ENCODE measurements at regions not wholly inside any gene's neighbourhood (a gene's known extent, or its start where the extent isn't known, plus 50 kb on each side); places are given as distances from the start of the nearest gene placed in this dataset.

DNA sequence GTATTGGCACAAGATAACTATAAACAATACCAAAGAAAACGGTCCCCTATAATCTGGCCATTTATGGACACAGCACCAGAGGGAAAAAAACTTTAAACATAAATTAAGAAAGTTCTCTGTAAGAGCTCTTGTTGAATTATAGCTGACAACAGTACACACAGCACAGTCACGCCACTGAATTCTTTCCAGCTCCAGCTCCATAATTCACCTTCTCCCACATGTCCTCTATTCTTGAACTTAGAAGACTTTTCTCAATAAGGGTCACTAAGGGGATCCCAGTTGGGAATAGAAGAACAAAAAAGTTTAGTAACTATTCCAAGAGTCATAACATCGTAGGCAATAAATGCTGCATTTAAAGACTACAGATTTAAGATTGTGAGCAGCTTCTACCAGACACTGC is 124.6 kb upstream of the CYP1B1 start:
- Histone ChIP-seq H3K9me3 (ENCODE audit: low read depth, low read length) (no peaks in the 10 kb centered on the region), H3K27ac (no peak overlapping the region), H3K4me3 (no peak overlapping the region), H3K36me3 (ENCODE audit: insufficient read depth, low read length) (no peaks in the 10 kb centered on the region), H3K9ac (ENCODE audit: insufficient read length) (no peak overlapping the region)
- DNase-seq (ENCODE audit: low read depth, low spot score), result no peak
- TF ChIP-seq POLR2AphosphoS5 (IDR thresholded peaks at IDR 0.05; ENCODE audit: borderline replicate concordance, low read depth, low read length) (no peak), FOXP2 (optimal IDR thresholded peaks at IDR 0.05; ENCODE audit: control extremely low read depth, extremely low read length, insufficient read depth) (no peak), EZH2 (IDR thresholded peaks at IDR 0.05) (no peak)

GRCh38 chr2:38199127-38199526 is 123.2 kb upstream of the CYP1B1 start:
- TF ChIP-seq FOXP2 (optimal IDR thresholded peaks at IDR 0.05; ENCODE audit: control extremely low read depth, extremely low read length, insufficient read depth) (no peak), EZH2 (IDR thresholded peaks at IDR 0.05) (no peak), POLR2AphosphoS5 (IDR thresholded peaks at IDR 0.05; ENCODE audit: borderline replicate concordance, low read depth, low read length) (no peak)
- H3K9ac ChIP-seq (ENCODE audit: insufficient read length), result no peak overlapping the region
- DNase-seq (ENCODE audit: low read depth, low spot score), result no peak
- H3K36me3 ChIP-seq (ENCODE audit: insufficient read depth, low read length), result no peaks in the 10 kb centered on the region
- no peaks in the 10 kb centered on the region for H3K9me3 ChIP-seq (ENCODE audit: low read depth, low read length)
- H3K4me3 ChIP-seq, result no peak overlapping the region
- no peak overlapping the region for H3K27ac ChIP-seq

DNA sequence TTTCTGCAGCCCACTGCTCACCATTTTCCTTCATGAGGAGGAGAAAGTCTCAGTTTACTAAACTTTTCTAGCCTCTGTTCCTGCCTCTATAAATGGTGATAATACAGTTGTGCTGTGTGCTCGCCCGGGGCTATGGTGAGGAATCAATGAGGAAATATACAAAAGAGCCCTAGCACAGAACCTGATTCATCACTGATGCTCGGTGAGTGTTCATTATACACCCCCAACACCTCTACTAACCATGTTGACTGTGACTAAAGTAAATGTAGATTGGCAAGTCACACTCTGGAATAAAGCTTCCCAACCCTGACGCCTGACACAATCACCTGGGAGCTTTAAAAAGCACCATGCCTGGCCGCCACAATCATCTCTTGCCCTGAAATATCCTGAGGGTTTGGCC is 118.8 kb upstream of the CYP1B1 start:
- no peak overlapping the region for H3K9ac ChIP-seq (ENCODE audit: insufficient read length)
- TF ChIP-seq POLR2AphosphoS5 (IDR thresholded peaks at IDR 0.05; ENCODE audit: borderline replicate concordance, low read depth, low read length) (no peak), FOXP2 (optimal IDR thresholded peaks at IDR 0.05; ENCODE audit: control extremely low read depth, extremely low read length, insufficient read depth) (no peak), EZH2 (IDR thresholded peaks at IDR 0.05) (no peak)
- H3K36me3 ChIP-seq (ENCODE audit: insufficient read depth, low read length), result no peaks in the 10 kb centered on the region
- no peak overlapping the region for H3K4me3 ChIP-seq
- DNase-seq (ENCODE audit: low read depth, low spot score), result no peak
- no peaks in the 10 kb centered on the region for H3K9me3 ChIP-seq (ENCODE audit: low read depth, low read length)
- no peak overlapping the region for H3K27ac ChIP-seq

GRCh38 chr2:38192976-38193375 is 117.0 kb upstream of the CYP1B1 start:
- DNase-seq (ENCODE audit: low read depth, low spot score), result no peak

DNA sequence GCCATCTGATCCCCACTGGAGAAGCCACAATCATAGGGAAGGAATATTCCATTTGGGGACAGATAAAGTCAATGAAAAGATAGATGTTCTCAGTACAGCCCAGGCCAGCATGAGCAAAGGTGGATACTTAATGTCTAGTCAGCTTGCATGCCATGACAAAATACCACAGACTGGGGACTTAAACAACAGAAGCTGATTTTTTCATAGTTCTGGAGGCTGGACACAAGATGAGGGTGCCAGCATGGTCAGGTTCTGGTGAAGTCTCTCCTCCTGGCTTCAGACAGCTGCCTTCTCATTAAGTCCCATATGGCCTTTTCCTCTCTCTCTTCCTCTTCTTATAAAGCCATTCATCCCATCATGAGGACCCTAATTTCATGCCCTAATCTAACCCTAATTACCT is 116.1 kb upstream of the CYP1B1 start:
- no peak overlapping the region for H3K9ac ChIP-seq (ENCODE audit: insufficient read length)
- no peak overlapping the region for H3K27ac ChIP-seq
- TF ChIP-seq POLR2AphosphoS5 (IDR thresholded peaks at IDR 0.05; ENCODE audit: borderline replicate concordance, low read depth, low read length) (no peak), FOXP2 (optimal IDR thresholded peaks at IDR 0.05; ENCODE audit: control extremely low read depth, extremely low read length, insufficient read depth) (no peak), EZH2 (IDR thresholded peaks at IDR 0.05) (no peak)
- no peak overlapping the region for H3K4me3 ChIP-seq
- H3K36me3 ChIP-seq (ENCODE audit: insufficient read depth, low read length), result no peaks in the 10 kb centered on the region
- no peak for DNase-seq (ENCODE audit: low read depth, low spot score)
- H3K9me3 ChIP-seq (ENCODE audit: low read depth, low read length), result no peaks in the 10 kb centered on the region

More at GRCh38 chr2:38192976-38193375, 117.0 kb upstream of the CYP1B1 start:
- H3K36me3 ChIP-seq (ENCODE audit: insufficient read depth, low read length), result no peaks in the 10 kb centered on the region
- no peaks in the 10 kb centered on the region for H3K9me3 ChIP-seq (ENCODE audit: low read depth, low read length)
- H3K9ac ChIP-seq (ENCODE audit: insufficient read length), result no peak overlapping the region
- H3K27ac ChIP-seq, result no peak overlapping the region
- TF ChIP-seq FOXP2 (optimal IDR thresholded peaks at IDR 0.05; ENCODE audit: control extremely low read depth, extremely low read length, insufficient read depth), result no peak
- TF ChIP-seq EZH2 (IDR thresholded peaks at IDR 0.05), result no peak
- no peak for TF ChIP-seq POLR2AphosphoS5 (IDR thresholded peaks at IDR 0.05; ENCODE audit: borderline replicate concordance, low read depth, low read length)
- H3K4me3 ChIP-seq, result no peak overlapping the region

DNA sequence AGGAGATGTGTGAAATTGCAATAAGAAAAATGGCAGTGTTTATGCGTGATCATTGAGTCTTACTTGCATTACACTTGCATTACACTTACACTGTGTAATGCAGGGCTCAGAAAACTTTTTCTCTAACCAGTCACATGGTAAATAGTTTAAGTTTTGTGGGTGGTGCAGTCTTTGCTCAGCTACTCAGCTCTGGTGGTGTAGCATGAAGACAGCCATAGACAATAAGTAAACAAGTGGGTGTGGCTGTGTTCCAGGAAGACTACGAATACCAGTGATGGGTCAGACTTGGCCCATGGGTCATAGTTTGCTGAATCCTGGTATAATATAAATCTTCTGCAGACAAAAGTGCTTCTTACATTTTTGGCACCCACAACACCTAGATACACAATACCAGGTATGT is 115.6 kb upstream of the CYP1B1 start:
- DNase-seq (ENCODE audit: low read depth, low spot score), result no peak
- TF ChIP-seq EZH2 (IDR thresholded peaks at IDR 0.05) (no peak), FOXP2 (optimal IDR thresholded peaks at IDR 0.05; ENCODE audit: control extremely low read depth, extremely low read length, insufficient read depth) (no peak), POLR2AphosphoS5 (IDR thresholded peaks at IDR 0.05; ENCODE audit: borderline replicate concordance, low read depth, low read length) (no peak)
- no peaks in the 10 kb centered on the region for H3K9me3 ChIP-seq (ENCODE audit: low read depth, low read length)
- no peak overlapping the region for H3K27ac ChIP-seq
- no peak overlapping the region for H3K4me3 ChIP-seq
- no peak overlapping the region for H3K9ac ChIP-seq (ENCODE audit: insufficient read length)
- H3K36me3 ChIP-seq (ENCODE audit: insufficient read depth, low read length), result no peaks in the 10 kb centered on the region

DNA sequence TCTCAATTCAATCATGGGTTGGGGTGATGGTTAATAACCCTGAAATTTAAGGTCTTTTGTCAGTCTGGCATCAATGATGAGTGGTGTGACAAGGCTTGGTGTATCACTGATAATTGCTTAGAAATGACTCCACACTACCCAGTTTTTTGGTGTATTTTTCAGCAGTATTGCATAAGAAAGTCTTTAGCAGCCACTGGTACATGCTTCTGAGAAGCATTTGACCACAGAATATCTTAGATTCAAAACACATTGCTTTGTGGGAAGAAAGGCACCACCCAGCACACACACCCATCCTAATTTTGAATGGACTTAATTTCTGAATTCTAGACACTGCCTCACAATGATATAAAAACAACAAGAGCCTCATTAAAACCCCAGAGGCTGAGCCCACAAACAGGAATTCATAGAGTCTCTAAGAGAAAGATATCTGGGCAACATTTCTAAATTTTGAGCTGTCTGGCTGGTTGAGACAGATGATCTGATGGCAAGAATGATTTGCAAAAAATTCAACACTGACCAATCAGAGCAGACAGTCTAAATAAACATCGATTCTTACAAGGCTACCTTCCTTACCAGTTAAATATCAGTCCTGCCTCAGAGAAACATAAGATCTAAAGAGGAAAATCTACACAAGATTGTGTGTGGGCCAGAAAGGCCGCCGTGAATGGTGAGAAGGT is 114.7 kb upstream of the CYP1B1 start:
- Histone ChIP-seq H3K36me3 (ENCODE audit: insufficient read depth, low read length) (no peaks in the 10 kb centered on the region), H3K4me3 (no peak overlapping the region), H3K9me3 (ENCODE audit: low read depth, low read length) (no peaks in the 10 kb centered on the region), H3K9ac (ENCODE audit: insufficient read length) (no peak overlapping the region), H3K27ac (0 out of 2 replicates have a peak overlapping the region, but pooled peaks have one; percentile 49)
- DNase-seq (ENCODE audit: low read depth, low spot score), result no peak
- TF ChIP-seq POLR2AphosphoS5 (IDR thresholded peaks at IDR 0.05; ENCODE audit: borderline replicate concordance, low read depth, low read length), result no peak
- TF ChIP-seq FOXP2 (optimal IDR thresholded peaks at IDR 0.05; ENCODE audit: control extremely low read depth, extremely low read length, insufficient read depth), result no peak
- no peak for TF ChIP-seq EZH2 (IDR thresholded peaks at IDR 0.05)

DNA sequence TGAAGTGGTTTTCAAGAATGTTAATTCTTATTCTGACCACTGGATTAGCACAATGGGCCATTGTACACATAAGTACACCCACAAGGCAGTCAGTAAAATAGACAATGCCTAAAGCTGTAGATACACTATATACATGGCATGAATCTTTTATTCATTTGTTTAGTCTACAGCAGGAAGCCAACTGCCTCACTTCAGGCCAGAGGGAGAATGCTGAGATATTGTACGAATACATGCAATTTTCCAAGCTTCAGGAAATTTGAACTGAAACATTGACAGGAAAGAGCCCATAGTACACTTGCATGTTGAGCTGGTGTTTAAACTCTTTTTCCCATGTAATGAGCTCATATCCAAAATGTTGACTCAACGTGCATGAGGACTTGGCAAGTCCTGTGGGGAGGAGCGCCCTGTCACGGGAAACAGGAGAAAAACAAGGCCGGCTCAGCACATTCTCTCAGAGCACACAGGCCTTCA is 111.6 kb upstream of the CYP1B1 start:
- H3K9ac ChIP-seq (ENCODE audit: insufficient read length), result no peak overlapping the region
- DNase-seq (ENCODE audit: low read depth, low spot score), result no peak
- no peak overlapping the region for H3K4me3 ChIP-seq
- H3K27ac ChIP-seq, result no peak overlapping the region
- H3K9me3 ChIP-seq (ENCODE audit: low read depth, low read length), result no peaks in the 10 kb centered on the region
- TF ChIP-seq FOXP2 (optimal IDR thresholded peaks at IDR 0.05; ENCODE audit: control extremely low read depth, extremely low read length, insufficient read depth) (no peak), EZH2 (IDR thresholded peaks at IDR 0.05) (no peak), POLR2AphosphoS5 (IDR thresholded peaks at IDR 0.05; ENCODE audit: borderline replicate concordance, low read depth, low read length) (no peak)
- no peaks in the 10 kb centered on the region for H3K36me3 ChIP-seq (ENCODE audit: insufficient read depth, low read length)

Data from SK-N-MC (cell line).